SU-DHL-6 (cell line): ENCODE measurements at regions not wholly inside any gene's neighbourhood (a gene's known extent, or its start where the extent isn't known, plus 50 kb on each side); places are given as distances from the start of the nearest gene placed in this dataset.

Source experiments
- H2AFZ ChIP-seq: fragments of 200-600 bp; sonication (generic); 2 replicates; pipeline ENCODE4 v1.6.1; 2014; ENCODE audit warnings: low read depth, mild to moderate bottlenecking, moderate library complexity, mixed read lengths, antibody characterized with exemption, low read length; ENCODE audit not compliant: severe bottlenecking
- H3F3A ChIP-seq: fragments of 200-600 bp; shearing (Covaris generic); 2 replicates; pipeline ENCODE4 v1.6.0; 2016; ENCODE audit warnings: antibody characterized with exemption, mild to moderate bottlenecking; ENCODE audit not compliant: insufficient read depth
- H3K27ac ChIP-seq: fragments of 200-600 bp; sonication (generic); 2 replicates; pipeline ENCODE4 v1.5.1; 2016; ENCODE audit warnings: low read depth, mild to moderate bottlenecking, low read length, moderate library complexity, mixed read lengths
- H3K27me3 ChIP-seq: fragments of 200-600 bp; sonication (generic), shearing (Covaris generic); 2 replicates; pipeline ENCODE4 v1.6.0; 2014; ENCODE audit warnings: mild to moderate bottlenecking, low read length
- H3K36me3 ChIP-seq: fragments of 200-600 bp; sonication (generic); 2 replicates; pipeline ENCODE4 v1.6.1; 2014; ENCODE audit warnings: mild to moderate bottlenecking, low read length, mixed read lengths
- H3K4me2 ChIP-seq: fragments of 300-600, 200-600 bp; shearing (Covaris generic), sonication (generic); 2 replicates; pipeline ENCODE4 v1.6.0; 2014; ENCODE audit warnings: low read length, low read depth, mild to moderate bottlenecking; ENCODE audit not compliant: poor library complexity, severe bottlenecking
- H3K4me3 ChIP-seq: fragments of 200-600 bp; sonication (generic); 2 replicates; pipeline ENCODE4 v1.5.1; 2014; ENCODE audit warnings: antibody characterized with exemption, low read length, mild to moderate bottlenecking, mixed read lengths; ENCODE audit not compliant: insufficient read depth, poor library complexity, severe bottlenecking
- H3K79me2 ChIP-seq: fragments of 200-600 bp; sonication (generic); 2 replicates; pipeline ENCODE4 v1.6.1; 2014; ENCODE audit warnings: mild to moderate bottlenecking, low read length, moderate library complexity; ENCODE audit not compliant: insufficient read depth
- H3K9ac ChIP-seq: fragments of 200-600 bp; sonication (generic); 2 replicates; pipeline ENCODE4 v1.7.0; 2014; ENCODE audit warnings: mild to moderate bottlenecking, low read length
- H3K9me2 ChIP-seq: fragments of 200-600 bp; sonication (generic); replicated peaks from 2 replicates; pipeline ENCODE4 v1.6.1; 2014; ENCODE audit warnings: low read length; ENCODE audit not compliant: insufficient read depth
- H3K9me3 ChIP-seq: fragments of 200-600 bp; sonication (generic); 2 replicates; pipeline ENCODE4 v1.6.1; 2014; ENCODE audit warnings: low read length, mixed read lengths; ENCODE audit not compliant: insufficient read depth
- H4K20me1 ChIP-seq: fragments of 200-600 bp; sonication (generic); 2 replicates; pipeline ENCODE4 v1.6.1; 2014; ENCODE audit warnings: low read depth, mild to moderate bottlenecking, antibody characterized with exemption, low read length, moderate library complexity, mixed read lengths
- CTCF ChIP-seq: fragments of 200-600 bp; sonication (generic); IDR thresholded peaks from one replicate; pipeline ENCODE4 v1.5.1; 2017; ENCODE audit warnings: antibody characterized with exemption, mild to moderate bottlenecking, low read length, moderate library complexity; ENCODE audit not compliant: insufficient read depth, poor library complexity, severe bottlenecking
- EZH2phosphoT487 ChIP-seq: fragments of 200-600 bp; sonication (generic), shearing (Covaris generic); conservative IDR thresholded peaks from 2 replicates; pipeline ENCODE4 v1.6.1; 2018; ENCODE audit warnings: mild to moderate bottlenecking, antibody characterized with exemption, low read length, moderate library complexity, mixed read lengths

- peaks cover 4% of the 10 kb centered on the region; the same call in 1 of the 2 replicates for H3K9me3 ChIP-seq
- no peaks in the 10 kb centered on the region for H3K27me3 ChIP-seq
- no peaks in the 10 kb centered on the region for H3F3A ChIP-seq
- no peak for TF ChIP-seq EZH2phosphoT487
- no peak for TF ChIP-seq CTCF
- H3K79me2 ChIP-seq, result no peaks in the 10 kb centered on the region
- H3K9me2 ChIP-seq, result no peaks in the 10 kb centered on the region
- H3K27ac ChIP-seq, result no peak overlapping the region
- H3K36me3 ChIP-seq, result no peaks in the 10 kb centered on the region
- no peak overlapping the region for H3K9ac ChIP-seq
- no peak overlapping the region for H3K4me2 ChIP-seq
- no peaks in the 10 kb centered on the region for H4K20me1 ChIP-seq
- H3K4me3 ChIP-seq, result no peak overlapping the region
- H2AFZ ChIP-seq, result no peak overlapping the region
Observed at GRCh38 chr16:86024210-86024609, 125.2 kb downstream of the IRF8 start.

DNA sequence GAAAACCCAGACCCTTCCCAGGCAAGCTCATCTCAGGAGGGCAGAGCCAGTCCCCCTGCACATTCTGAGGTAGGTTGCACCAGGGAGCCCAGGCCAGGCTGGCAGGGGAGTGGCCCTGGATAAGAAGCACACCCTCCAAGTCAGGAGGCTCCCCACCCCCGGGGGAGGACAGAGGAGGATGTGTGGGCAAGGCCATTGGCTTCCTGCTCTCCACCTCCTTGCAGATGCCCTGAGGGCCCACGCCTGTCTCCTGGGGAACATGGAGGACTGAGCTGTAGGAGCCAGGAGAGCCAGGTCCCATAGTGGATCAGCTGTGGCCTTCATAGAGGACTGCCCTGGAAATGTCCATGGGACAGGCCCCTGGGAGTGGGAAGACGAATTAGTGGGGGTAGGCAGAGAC is 126.7 kb downstream of the IRF8 start:
- Histone ChIP-seq H3F3A (no peaks in the 10 kb centered on the region), H2AFZ (no peak overlapping the region), H3K36me3 (no peaks in the 10 kb centered on the region), H3K27me3 (no peaks in the 10 kb centered on the region), H3K4me2 (no peak overlapping the region), H4K20me1 (no peaks in the 10 kb centered on the region), H3K4me3 (no peak overlapping the region), H3K9me2 (no peaks in the 10 kb centered on the region), H3K9ac (no peak overlapping the region), H3K27ac (no peak overlapping the region), H3K79me2 (no peaks in the 10 kb centered on the region), H3K9me3 (no peaks in the 10 kb centered on the region; the same call in 1 of the 2 replicates)
- no peak for TF ChIP-seq EZH2phosphoT487
- TF ChIP-seq CTCF, result no peak

DNA sequence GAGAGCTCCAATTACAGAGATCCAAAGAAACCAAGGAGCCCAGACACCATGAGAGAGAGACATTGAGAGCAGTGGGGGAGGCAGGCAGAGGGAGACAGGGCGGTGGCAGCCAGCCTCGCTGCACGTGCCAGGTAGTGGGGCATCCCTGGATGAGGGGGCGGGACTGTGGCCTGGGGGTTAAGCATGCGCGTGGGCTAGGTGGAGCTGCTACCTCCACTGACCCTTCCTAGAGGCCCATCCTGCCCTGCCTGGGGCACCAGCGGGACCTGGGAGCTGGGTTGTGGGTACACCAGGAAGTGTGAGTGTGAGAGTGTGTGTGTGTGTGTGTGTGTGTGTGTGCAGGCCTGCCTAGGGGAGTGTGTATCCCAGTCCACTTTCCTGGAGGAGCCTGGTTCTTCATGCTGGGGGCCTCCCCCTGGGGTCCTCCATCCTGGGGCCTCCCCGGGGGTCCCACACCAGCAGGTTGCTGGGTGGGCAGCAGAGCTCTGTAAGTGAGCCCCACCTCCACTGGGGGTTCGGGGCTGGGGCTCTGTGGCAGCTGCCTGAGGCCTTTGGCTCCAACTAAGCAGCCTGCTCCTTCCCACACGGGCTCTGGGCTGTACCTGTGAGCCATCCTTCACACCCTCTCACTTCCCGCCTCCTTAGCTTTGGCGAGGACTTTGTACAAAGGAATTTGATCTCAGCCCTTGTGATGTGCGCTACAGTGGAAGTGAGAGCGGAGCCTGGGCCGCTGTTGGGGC is 127.4 kb downstream of the IRF8 start:
- no peak overlapping the region for H3K27ac ChIP-seq
- H4K20me1 ChIP-seq, result no peaks in the 10 kb centered on the region
- no peaks in the 10 kb centered on the region for H3K36me3 ChIP-seq
- TF ChIP-seq EZH2phosphoT487, result no peak
- TF ChIP-seq CTCF, result no peak
- H3K4me2 ChIP-seq, result no peak overlapping the region
- no peaks in the 10 kb centered on the region for H3K9me2 ChIP-seq
- no peaks in the 10 kb centered on the region for H3F3A ChIP-seq
- no peak overlapping the region for H3K9ac ChIP-seq
- H3K9me3 ChIP-seq, result no peaks in the 10 kb centered on the region; the same call in 1 of the 2 replicates
- H3K27me3 ChIP-seq, result no peaks in the 10 kb centered on the region
- H2AFZ ChIP-seq, result no peak overlapping the region
- no peaks in the 10 kb centered on the region for H3K79me2 ChIP-seq
- no peak overlapping the region for H3K4me3 ChIP-seq
